UCSD-AML1 (cell line): ENCODE measurements at regions not wholly inside any gene's neighbourhood (a gene's known extent, or its start where the extent isn't known, plus 50 kb on each side); places are given as distances from the start of the nearest gene placed in this dataset.

Source experiments
- DNase-seq: peaks from one replicate; lab custom pipeline; 2025; ENCODE audit not compliant: unreplicated experiment; lab: John Stamatoyannopoulos, UW

DNA sequence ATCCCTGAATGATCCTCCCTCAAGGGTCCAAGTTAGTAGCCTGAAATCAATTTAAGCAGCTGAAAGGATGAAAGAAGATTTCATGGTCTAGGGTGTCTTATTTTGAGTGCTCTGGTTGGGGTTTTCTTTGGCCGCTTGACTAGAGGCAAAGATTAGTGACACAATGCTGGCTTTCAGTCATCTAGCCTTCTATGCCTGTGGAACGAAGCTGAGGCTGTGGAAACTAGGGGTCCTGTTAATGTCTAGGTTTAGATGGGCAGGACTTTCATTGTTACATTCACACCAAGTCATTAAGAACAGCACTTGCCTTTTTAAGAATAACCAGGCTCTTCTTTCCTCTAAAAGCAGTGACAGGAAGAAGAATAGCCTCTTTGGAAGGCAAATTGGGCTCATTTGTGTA is 253.8 kb upstream of the E2F7 start:
- no peak for DNase-seq

- DNase-seq = no peak
Observed at GRCh38 chr12:77315407-77315806, 250.0 kb upstream of the E2F7 start.

- no peak for DNase-seq
Observed at GRCh38 chr12:77314378-77315052, 249.1 kb upstream of the E2F7 start.

DNA sequence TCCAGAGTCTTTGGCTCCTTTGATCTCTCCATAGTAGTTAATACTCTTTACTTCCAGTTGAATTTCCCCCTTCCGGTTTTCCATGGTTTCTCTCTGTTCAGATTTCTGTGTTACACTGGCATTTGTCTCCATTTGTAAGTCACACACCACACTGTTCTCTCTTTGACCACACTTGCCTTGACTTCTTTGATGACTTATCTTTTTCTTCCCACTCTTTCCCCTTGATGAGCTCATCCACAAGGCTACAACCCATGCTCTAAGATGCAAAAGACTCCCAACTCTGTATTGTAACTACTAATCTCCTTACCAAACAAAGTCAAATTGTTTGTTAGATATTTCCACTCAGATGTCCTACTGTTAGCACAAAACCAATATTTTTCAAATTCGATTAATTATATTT is 242.7 kb upstream of the E2F7 start:
- DNase-seq = no peak

GRCh38 chr12:77300811-77301210 is 235.4 kb upstream of the E2F7 start:
- no peak for DNase-seq

GRCh38 chr12:77299910-77300669 is 234.7 kb upstream of the E2F7 start:
- no peak for DNase-seq

GRCh38 chr12:77299001-77299400 is 233.6 kb upstream of the E2F7 start:
- no peak for DNase-seq

- no peak for DNase-seq
Observed at GRCh38 chr12:77294016-77294415, 228.6 kb upstream of the E2F7 start.

DNA sequence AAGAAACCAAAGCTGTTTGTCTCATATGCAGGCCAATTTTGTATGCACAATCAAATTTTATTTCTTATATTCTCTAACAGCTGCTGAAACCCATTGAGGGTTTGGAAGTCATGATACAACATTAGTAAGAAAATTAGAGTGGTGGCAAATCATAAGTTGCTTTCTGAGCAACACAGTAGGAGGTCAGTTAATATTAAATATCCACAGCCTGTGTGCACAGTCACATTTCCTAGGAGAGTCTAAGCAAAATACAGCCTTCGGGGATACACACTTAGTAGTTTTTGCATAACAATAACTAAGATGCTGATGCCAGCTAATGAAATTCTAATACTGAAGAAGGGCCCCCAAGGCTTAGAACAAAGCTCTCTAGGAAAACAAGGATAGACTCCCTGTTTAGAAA is 209.6 kb upstream of the E2F7 start:
- DNase-seq = no peak

DNA sequence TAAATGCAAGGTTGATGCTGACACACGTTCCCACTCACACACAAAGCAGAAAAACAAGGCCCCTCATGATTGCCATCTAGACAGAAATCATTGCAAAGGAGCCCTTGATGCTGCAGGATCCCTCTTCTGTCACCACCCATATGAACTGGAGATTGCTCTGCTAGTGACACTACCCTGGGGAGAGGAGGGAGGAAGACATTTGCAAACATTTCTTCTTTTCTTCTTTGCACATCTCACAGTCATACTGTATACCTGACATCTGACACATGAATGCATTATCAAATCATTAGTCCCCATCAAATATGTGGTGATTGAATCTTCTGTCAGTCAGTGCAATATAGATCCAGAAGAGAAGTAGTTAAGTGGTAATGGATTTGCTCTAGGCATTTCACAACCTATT is 208.5 kb upstream of the E2F7 start:
- no peak for DNase-seq

DNA sequence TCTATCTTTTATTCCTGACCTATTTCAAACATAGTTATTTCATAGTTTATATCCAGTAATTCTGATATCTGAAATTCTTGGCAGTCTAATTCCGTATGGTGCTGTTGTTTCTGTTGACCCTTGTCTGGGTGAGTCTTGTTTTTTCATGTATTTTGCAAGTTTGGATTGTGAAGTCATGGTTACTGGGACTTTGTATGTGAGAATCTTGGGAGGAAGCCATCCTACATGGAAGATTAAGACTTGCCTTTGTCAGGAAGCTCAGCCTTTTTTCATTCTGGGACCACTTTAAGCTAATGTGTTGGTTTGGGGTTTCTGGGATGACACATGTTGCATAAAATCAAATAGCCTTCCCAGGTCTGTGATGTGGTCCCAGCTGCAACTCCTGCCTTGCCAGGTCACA is 191.6 kb upstream of the E2F7 start:
- DNase-seq = no peak

GRCh38 chr12:77253321-77253720 is 188.0 kb upstream of the E2F7 start:
- DNase-seq = no peak

DNA sequence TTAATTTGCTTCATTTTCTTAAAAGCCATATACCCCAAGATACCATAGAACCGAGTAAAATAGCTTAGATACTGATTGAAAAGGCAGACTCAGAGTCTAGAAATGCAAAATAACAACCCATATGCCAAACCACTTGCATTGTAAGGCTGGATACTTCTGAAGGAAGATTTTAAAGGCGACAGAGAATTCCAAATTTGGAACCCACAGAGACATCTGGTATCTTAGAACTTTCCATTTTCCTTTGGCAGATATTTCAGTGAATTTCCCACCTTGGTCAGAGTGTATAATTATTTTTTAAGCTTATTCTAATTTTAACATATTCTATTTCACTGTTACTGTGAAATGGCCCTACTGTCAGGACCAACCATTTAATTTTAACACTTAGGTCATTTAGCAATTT is 186.4 kb upstream of the E2F7 start:
- DNase-seq = no peak

DNA sequence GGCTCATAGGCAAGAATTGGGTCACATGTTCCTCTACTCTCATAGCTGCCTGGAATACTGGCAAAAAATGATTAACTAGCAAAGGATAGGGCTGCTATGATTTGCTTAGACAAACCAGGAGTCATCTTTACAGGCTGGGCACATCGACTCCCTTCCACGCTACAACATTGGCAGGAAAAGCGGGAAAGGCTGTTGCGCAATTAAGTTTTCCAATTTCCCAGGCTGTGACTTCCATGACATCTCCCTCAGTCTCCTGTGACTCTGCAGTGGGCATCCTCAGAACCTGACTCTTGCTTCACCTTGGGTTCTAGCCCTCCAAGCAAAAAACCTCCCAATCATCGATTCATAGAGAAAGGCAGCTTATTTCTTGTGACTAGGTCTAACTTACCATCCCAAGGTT is 184.5 kb upstream of the E2F7 start:
- DNase-seq = no peak

GRCh38 chr12:77248036-77248435 is 182.7 kb upstream of the E2F7 start:
- no peak for DNase-seq

DNA sequence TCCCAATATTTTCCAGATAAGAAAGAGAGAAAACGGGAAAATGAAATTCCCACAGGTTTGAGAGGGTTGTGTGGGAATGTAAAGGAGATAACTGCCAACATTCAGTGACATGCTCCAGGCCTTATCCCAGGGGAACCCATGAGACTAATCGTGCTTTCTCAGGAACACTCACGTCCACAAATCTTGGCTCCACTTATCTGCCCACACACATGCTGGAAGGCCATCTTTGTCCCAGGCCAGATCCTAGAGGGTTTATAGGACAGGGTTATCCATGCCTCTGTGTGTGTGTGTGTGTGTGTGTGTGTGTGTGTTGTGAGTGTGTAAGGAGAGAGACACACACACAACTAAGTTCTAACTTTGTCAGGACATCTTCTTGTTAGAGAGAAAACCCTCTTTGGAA is 182.2 kb upstream of the E2F7 start:
- no peak for DNase-seq

DNA sequence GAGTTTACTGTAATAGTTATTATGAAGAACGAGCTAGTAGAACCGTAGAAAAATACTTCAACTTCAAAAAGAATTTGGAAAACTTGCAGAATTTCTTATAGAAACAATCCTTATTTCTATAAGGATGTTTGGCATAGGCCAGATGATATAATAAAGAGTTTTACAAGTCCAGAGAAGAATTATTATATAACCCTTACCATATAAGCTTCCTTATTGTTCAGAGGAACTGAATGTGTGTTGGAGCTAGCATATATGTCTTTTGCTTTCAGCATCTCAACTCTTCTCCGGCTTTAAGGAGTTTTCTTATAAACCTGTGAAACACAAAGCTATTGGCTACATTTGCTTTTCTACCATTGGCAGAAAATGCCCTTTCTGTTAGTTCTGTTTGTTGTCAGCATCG is 178.0 kb upstream of the E2F7 start:
- DNase-seq = no peak

GRCh38 chr12:77239617-77240016 is 174.2 kb upstream of the E2F7 start:
- DNase-seq = no peak

DNA sequence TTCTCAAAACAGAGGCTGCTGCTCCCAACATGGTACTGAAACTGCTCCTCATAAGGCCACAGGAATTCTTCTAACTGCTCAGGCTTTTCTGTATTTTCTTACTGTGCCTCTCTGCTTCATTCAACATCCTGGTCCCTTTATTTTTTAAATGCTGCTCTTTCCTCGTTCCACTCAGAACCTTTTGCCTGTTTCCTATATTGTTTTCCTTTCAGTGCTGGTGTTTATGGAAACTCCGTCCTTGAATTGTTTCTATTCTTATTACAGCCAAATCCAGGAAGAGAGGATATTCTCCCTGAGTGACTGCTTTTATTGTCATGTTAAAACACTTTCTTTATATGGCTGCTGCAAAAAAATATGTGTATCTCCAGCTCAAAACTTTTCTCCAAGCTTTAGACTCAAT is 173.0 kb upstream of the E2F7 start:
- DNase-seq = no peak

DNA sequence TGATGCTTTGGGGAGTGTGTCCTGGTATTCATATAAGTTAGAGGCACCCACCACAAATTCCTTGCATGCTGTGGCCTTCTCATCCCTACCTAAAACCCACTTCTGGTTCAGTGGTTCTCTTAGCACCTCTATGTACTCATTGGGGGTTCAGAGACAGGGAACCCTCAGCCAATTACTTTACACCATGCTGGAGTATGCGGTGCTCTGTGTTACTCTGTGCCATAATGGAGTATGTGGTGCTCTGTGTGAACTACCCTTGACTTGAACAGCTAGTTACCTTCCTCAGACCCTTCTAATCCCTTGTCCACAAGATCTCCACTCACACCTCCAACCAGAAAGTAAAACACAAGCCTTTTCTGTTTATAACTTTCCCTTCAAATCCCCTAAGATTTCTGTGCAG is 172.5 kb upstream of the E2F7 start:
- no peak for DNase-seq

DNA sequence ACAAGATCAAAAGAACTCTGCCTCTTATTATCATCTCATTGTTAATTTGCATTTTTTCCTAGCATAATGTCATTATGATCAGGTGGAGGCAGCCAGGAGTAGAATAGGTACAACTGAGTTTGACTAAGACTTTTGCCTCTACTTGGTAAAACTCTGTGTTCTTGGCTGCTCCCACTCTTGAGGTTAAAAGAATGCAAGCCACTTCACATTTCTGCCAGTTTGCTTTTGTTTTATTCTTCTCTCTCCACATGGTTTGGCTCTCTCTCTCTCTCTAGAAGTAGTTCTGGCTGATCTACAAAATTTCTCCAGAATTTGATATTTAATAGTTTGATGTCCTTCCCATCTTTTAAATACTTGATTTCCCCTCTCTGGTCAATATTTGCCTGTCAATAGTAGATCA is 170.7 kb upstream of the E2F7 start:
- no peak for DNase-seq

DNA sequence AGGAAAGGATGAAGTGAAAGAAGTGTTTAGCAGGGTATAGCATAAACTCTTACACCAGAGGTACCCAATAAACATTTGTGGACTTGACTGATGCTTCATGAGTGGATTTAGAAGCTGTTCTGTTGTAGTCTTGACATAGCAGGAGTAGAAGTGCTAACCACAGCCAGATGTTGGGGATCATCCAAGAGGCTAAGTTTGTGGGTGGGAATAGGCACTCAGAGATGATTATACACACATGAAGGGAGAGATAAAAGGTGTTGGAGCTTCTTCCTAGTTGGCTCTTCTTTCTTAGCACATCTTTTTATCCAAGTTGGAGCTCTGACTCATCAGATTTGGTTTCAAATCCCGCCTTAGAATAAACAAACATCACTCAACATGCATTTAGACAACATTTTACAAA is 166.7 kb upstream of the E2F7 start:
- DNase-seq = no peak

- peak; percentile 10 for DNase-seq
Observed at GRCh38 chr12:77231501-77231918, 166.1 kb upstream of the E2F7 start.
